SK-N-SH (cell line): ENCODE measurements at regions not wholly inside any gene's neighbourhood (a gene's known extent, or its start where the extent isn't known, plus 50 kb on each side); places are given as distances from the start of the nearest gene placed in this dataset.

ENCODE experiments used
- CHD2 ChIP-seq: fragments of 150-350 bp; IDR thresholded peaks from 2 replicates; pipeline ENCODE4 v1.6.1; 2018; ENCODE audit warnings: low read length; ENCODE audit not compliant: partially characterized antibody
- RAD21 ChIP-seq: IDR thresholded peaks from 2 replicates; pipeline ENCODE4 v1.6.1; 2012; ENCODE audit warnings: mild to moderate bottlenecking, low read length
- SMC3 ChIP-seq: IDR thresholded peaks from 2 replicates; pipeline ENCODE4 v1.6.1; 2012; ENCODE audit warnings: low read depth, low read length, improper control_type of control experiment
- YY1 ChIP-seq: IDR thresholded peaks from 2 replicates; pipeline ENCODE4 v1.4.0; 2012; ENCODE audit warnings: low read depth, mild to moderate bottlenecking

DNA sequence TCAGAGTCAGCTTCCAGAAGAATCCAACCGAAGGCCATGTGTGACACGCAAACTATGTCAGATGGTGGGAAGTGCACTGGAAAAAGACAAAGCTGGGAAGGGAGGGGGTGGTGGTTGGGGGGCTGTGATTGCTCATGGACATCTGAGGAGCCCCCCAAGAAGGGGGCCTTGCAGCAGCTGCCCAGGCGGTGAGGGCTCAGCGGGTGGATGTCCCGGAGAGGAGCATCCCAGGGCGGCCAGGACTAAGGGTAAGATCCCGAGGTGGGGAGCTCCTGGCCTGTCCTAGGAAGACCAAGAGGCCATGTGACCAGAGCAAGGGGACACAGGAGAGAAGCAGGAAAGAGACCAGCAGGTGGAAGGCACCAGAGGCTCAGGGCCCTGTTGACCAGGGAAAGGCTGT is 299.5 kb downstream of the PREX1 start:
- no peak for TF ChIP-seq CHD2
- no peak for TF ChIP-seq RAD21
- no peak for TF ChIP-seq YY1
- no peak for TF ChIP-seq SMC3
